H9 (cell line): ENCODE measurements at regions not wholly inside any gene's neighbourhood (a gene's known extent, or its start where the extent isn't known, plus 50 kb on each side); places are given as distances from the start of the nearest gene placed in this dataset.

Experiments used
- DNase-seq: peaks from one replicate; pipeline ENCODE4 v3.0.0-alpha.2; 2017
- H2AFZ ChIP-seq: one replicate; pipeline ENCODE4 v1.6.1; 2013; ENCODE audit warnings: mild to moderate bottlenecking, low read length, control low read depth, moderate library complexity
- H2AK5ac ChIP-seq: 2 replicates; pipeline ENCODE4 v1.6.1; 2013; ENCODE audit warnings: low read length, control low read depth, mixed read lengths; ENCODE audit not compliant: insufficient read length
- H2BK120ac ChIP-seq: one replicate; pipeline ENCODE4 v1.6.1; 2013; ENCODE audit warnings: low read depth, mild to moderate bottlenecking, low read length, control low read depth, inconsistent platforms; ENCODE audit not compliant: poor library complexity, severe bottlenecking
- H2BK12ac ChIP-seq: 2 replicates; pipeline ENCODE4 v1.6.1; 2013; ENCODE audit warnings: low read length, control low read depth, mixed read lengths, low read depth; ENCODE audit not compliant: insufficient read length
- H2BK15ac ChIP-seq: 2 replicates; pipeline ENCODE4 v1.6.1; 2013; ENCODE audit warnings: low read depth, low read length, control low read depth
- H2BK20ac ChIP-seq: one replicate; pipeline ENCODE4 v1.6.1; 2013; ENCODE audit warnings: low read depth, mild to moderate bottlenecking, low read length, control low read depth, inconsistent platforms; ENCODE audit not compliant: poor library complexity, severe bottlenecking
- H2BK5ac ChIP-seq: 2 replicates; pipeline ENCODE4 v1.6.1; 2013; ENCODE audit warnings: low read length, control low read depth, mixed read lengths; ENCODE audit not compliant: insufficient read length
- H3K14ac ChIP-seq: 2 replicates; pipeline ENCODE4 v1.6.1; 2013; ENCODE audit warnings: low read length, control low read depth; ENCODE audit not compliant: insufficient read depth
- H3K18ac ChIP-seq: 2 replicates; pipeline ENCODE4 v1.6.1; 2013; ENCODE audit warnings: low read depth, mild to moderate bottlenecking, mixed read lengths, low read length, control low read depth; ENCODE audit not compliant: insufficient read length
- H3K23ac ChIP-seq: 2 replicates; pipeline ENCODE4 v1.6.1; 2013; ENCODE audit warnings: low read length, control low read depth, mixed read lengths, low read depth; ENCODE audit not compliant: insufficient read length
- H3K23me2 ChIP-seq: 2 replicates; pipeline ENCODE4 v1.6.1; 2013; ENCODE audit warnings: low read depth, mild to moderate bottlenecking, mixed read lengths, low read length, control low read depth; ENCODE audit not compliant: insufficient read length, poor library complexity, severe bottlenecking
- H3K27ac ChIP-seq: 2 replicates; pipeline ENCODE4 v1.5.1; 2013; ENCODE audit warnings: low read length, control low read depth, mixed read lengths, low read depth; ENCODE audit not compliant: insufficient read length
- H3K27me3 ChIP-seq: 2 replicates; pipeline ENCODE4 v1.6.1; 2013; ENCODE audit warnings: low read length, control low read depth, inconsistent platforms; ENCODE audit not compliant: insufficient read depth
- H3K4ac ChIP-seq: 2 replicates; pipeline ENCODE4 v1.6.1; 2013; ENCODE audit warnings: low read depth, mild to moderate bottlenecking, control low read depth, inconsistent platforms, low read length, moderate library complexity
- H3K4me1 ChIP-seq: 2 replicates; pipeline ENCODE4 v1.6.1; 2013; ENCODE audit warnings: low read length, control low read depth, inconsistent platforms; ENCODE audit not compliant: insufficient read depth
- H3K4me2 ChIP-seq: 2 replicates; pipeline ENCODE4 v1.6.1; 2013; ENCODE audit warnings: low read length, control low read depth, mixed read lengths; ENCODE audit not compliant: insufficient read length, insufficient read depth
- H3K56ac ChIP-seq: 2 replicates; pipeline ENCODE4 v1.6.1; 2013; ENCODE audit warnings: low read depth, mild to moderate bottlenecking, mixed read lengths, low read length, control low read depth; ENCODE audit not compliant: insufficient read length
- H3K79me1 ChIP-seq: 2 replicates; pipeline ENCODE4 v1.6.1; 2013; ENCODE audit warnings: low read depth, mild to moderate bottlenecking, moderate library complexity, low read length, control low read depth, inconsistent platforms; ENCODE audit not compliant: insufficient read depth, poor library complexity, severe bottlenecking
- H3K79me2 ChIP-seq: 2 replicates; pipeline ENCODE4 v1.6.1; 2013; ENCODE audit warnings: low read length, control low read depth, inconsistent platforms; ENCODE audit not compliant: insufficient read depth
- H3K9ac ChIP-seq: 2 replicates; pipeline ENCODE4 v1.6.1; 2013; ENCODE audit warnings: low read length, control low read depth, mixed read lengths; ENCODE audit not compliant: insufficient read length; ENCODE audit errors: extremely low read depth
- H3K9me3 ChIP-seq: one replicate; pipeline ENCODE4 v1.6.1; 2013; ENCODE audit warnings: low read depth, low read length, inconsistent platforms; ENCODE audit not compliant: control insufficient read depth
- H3T11ph ChIP-seq: one replicate; pipeline ENCODE4 v1.6.1; 2013; ENCODE audit warnings: mild to moderate bottlenecking, low read length, control low read depth, inconsistent platforms
- H4K20me1 ChIP-seq: one replicate; pipeline ENCODE4 v1.6.1; 2013; ENCODE audit not compliant: control insufficient read depth, insufficient read length, insufficient read depth
- H4K5ac ChIP-seq: 2 replicates; pipeline ENCODE4 v1.6.1; 2013; ENCODE audit warnings: low read depth, mild to moderate bottlenecking, mixed read lengths, low read length, control low read depth; ENCODE audit not compliant: insufficient read length
- H4K8ac ChIP-seq: replicated peaks from 2 replicates; pipeline ENCODE4 v1.6.1; 2013; ENCODE audit warnings: low read length, control low read depth, mixed read lengths, low read depth; ENCODE audit not compliant: insufficient read length
- H4K91ac ChIP-seq: 2 replicates; pipeline ENCODE4 v1.6.1; 2013; ENCODE audit warnings: low read depth, mild to moderate bottlenecking, moderate library complexity, mixed read lengths, low read length, control low read depth; ENCODE audit not compliant: insufficient read length
- H3K27ac Mint-ChIP-seq, 3 experiments: 2 replicates in 2 of 3; 3 replicates in 1 of 3; pipeline ENCODE4 v1.8.0; 2020 to 2021; ENCODE audit warnings: mixed read lengths in 3 of 3, mild to moderate bottlenecking in 1 of 3, moderate library complexity in 1 of 3
- H3K27me3 Mint-ChIP-seq: 2 replicates; pipeline ENCODE4 v1.8.0; 2021; ENCODE audit warnings: low read depth, mild to moderate bottlenecking, moderate library complexity, mixed read lengths
- H3K36me3 Mint-ChIP-seq, 3 experiments: 2 replicates in 2 of 3; 3 replicates in 1 of 3; pipeline ENCODE4 v1.8.0; 2020 to 2021; ENCODE audit warnings: low read depth in 3 of 3, mixed read lengths in 3 of 3; ENCODE audit not compliant: insufficient read depth in 1 of 3
- H3K4me1 Mint-ChIP-seq, 2 experiments: 2 replicates each; pipeline ENCODE4 v1.8.0; 2020; ENCODE audit warnings: mixed read lengths in 2 of 2
- H3K4me3 Mint-ChIP-seq, 2 experiments: 2 replicates in 1 of 2; 3 replicates in 1 of 2; pipeline ENCODE4 v1.8.0; 2020 to 2021; ENCODE audit warnings: mild to moderate bottlenecking in 2 of 2, mixed read lengths in 2 of 2, moderate library complexity in 1 of 2
- H3K9me3 Mint-ChIP-seq, 2 experiments: 2 replicates in 1 of 2; 3 replicates in 1 of 2; pipeline ENCODE4 v1.8.0; 2020; ENCODE audit warnings: mild to moderate bottlenecking in 2 of 2, mixed read lengths in 2 of 2, moderate library complexity in 1 of 2
- CTCF ChIP-seq: fragments of 200-600 bp; sonication (generic); conservative IDR thresholded peaks from 3 replicates; pipeline ENCODE4 v1.8.0; 2021; ENCODE audit warnings: antibody characterized with exemption, mild to moderate bottlenecking
- WGBS: extraction: QIAGEN DNeasy Blood & Tissue Kit; methylation state at CpG from one replicate; pipeline ENCODE4 v1.1.7; 2013; ENCODE audit warnings: missing lambda C conversion rate, low lambda C conversion rate, mixed read lengths; ENCODE audit not compliant: insufficient read length; ENCODE audit errors: extremely low coverage; 5-methylcytosine and 5-hydroxymethylcytosine counted together

DNA sequence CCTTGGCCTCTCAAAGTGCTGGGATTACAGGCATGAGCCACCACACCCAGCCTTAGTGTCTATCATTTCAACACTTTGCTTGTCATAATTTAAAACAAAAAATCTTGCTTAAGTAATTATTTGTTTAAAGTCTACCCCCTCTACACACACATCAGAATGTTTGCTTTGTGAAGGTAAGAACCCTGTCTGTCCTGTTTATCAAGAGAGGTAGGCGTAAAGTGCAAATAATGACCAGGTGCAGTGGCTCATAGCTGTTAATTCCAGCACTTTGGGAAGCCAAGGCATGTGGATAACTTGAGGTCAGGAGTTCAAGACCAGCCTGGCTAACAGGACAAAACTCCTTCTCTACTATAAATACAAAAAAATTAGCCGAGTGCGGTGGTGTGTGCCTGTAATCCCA is 326.7 kb upstream of the CLNK start:
- no peak for TF ChIP-seq CTCF
- H3K9me3 ChIP-seq, result no peaks in the 10 kb centered on the region
- no peaks in the 10 kb centered on the region for H3K4me1 Mint-ChIP-seq
- no peaks in the 10 kb centered on the region for H3K23me2 ChIP-seq
- H2BK20ac ChIP-seq, result no peak overlapping the region
- H3K27ac ChIP-seq, result no peak overlapping the region
- H3K9me3 Mint-ChIP-seq, result peaks cover 2 to 3% of the 10 kb centered on the region in 2 experiments; a peak in 2 of 5 replicates
- H3K56ac ChIP-seq, result no peak overlapping the region
- H3K4ac ChIP-seq, result no peak overlapping the region
- H3K36me3 Mint-ChIP-seq, result no peaks in the 10 kb centered on the region
- H2BK12ac ChIP-seq, result no peak overlapping the region
- H3K18ac ChIP-seq, result no peak overlapping the region
- H2BK120ac ChIP-seq, result no peak overlapping the region
- DNase-seq, result no peak
- no peak overlapping the region for H2AK5ac ChIP-seq
- no peak overlapping the region for H4K91ac ChIP-seq
- H3K4me3 Mint-ChIP-seq, result no peak overlapping the region
- no peak overlapping the region for H3K23ac ChIP-seq
- no peak overlapping the region for H4K8ac ChIP-seq
- no peaks in the 10 kb centered on the region for H3K79me2 ChIP-seq
- H3K4me1 ChIP-seq, result no peaks in the 10 kb centered on the region
- no peak overlapping the region for H3K9ac ChIP-seq
- no peak overlapping the region for H2BK5ac ChIP-seq
- H3K14ac ChIP-seq, result no peak overlapping the region
- no peak overlapping the region for H2AFZ ChIP-seq
- H3K27ac Mint-ChIP-seq, result no peak overlapping the region
- H4K5ac ChIP-seq, result no peak overlapping the region
- no CpG with 5 or more reads among the region's 3 CpGs for WGBS
- no peaks in the 10 kb centered on the region for H3K79me1 ChIP-seq
- H2BK15ac ChIP-seq, result no peak overlapping the region
- H4K20me1 ChIP-seq, result no peaks in the 10 kb centered on the region
- H3T11ph ChIP-seq, result no peak overlapping the region
- H3K27me3 Mint-ChIP-seq, result no peaks in the 10 kb centered on the region
- no peak overlapping the region for H3K4me2 ChIP-seq
- H3K27me3 ChIP-seq, result no peaks in the 10 kb centered on the region
